K562 (cell line): ENCODE measurements at regions not wholly inside any gene's neighbourhood (a gene's known extent, or its start where the extent isn't known, plus 50 kb on each side); places are given as distances from the start of the nearest gene placed in this dataset.

Experiments used
- FOXK2 ChIP-seq, 2 experiments: fragments of 450-650 bp; IDR thresholded peaks in 1 of 2; conservative IDR thresholded peaks in 1 of 2; 2 replicates each; pipeline ENCODE4 v1.6.1; 2016; ENCODE audit warnings: low read depth in 2 of 2, mild to moderate bottlenecking in 1 of 2
- PHF8 ChIP-seq: fragments of 200-600 bp; sonication (generic); IDR thresholded peaks from 2 replicates; pipeline ENCODE4 v1.6.1; 2012; ENCODE audit warnings: mixed run types, mild to moderate bottlenecking, inconsistent platforms, low read length, moderate library complexity, borderline replicate concordance
- SAP30 ChIP-seq: fragments of 200-600 bp; sonication (generic); IDR thresholded peaks from 2 replicates; pipeline ENCODE4 v1.6.1; 2012; ENCODE audit warnings: borderline replicate concordance, low read depth, mild to moderate bottlenecking, moderate library complexity, low read length, control low read depth, inconsistent platforms; ENCODE audit not compliant: insufficient read depth, poor library complexity, severe bottlenecking
- SMC3 ChIP-seq: conservative IDR thresholded peaks from 2 replicates; pipeline ENCODE4 v1.6.1; 2011; ENCODE audit warnings: low read depth, low read length, improper control_type of control experiment; ENCODE audit not compliant: insufficient read depth
- ZNF445 ChIP-seq: fragments of 250-450 bp; sonication (Bioruptor Pico); IDR thresholded peaks from 2 replicates; pipeline ENCODE4 v1.4.0; 2020; ENCODE audit warnings: low read depth, mild to moderate bottlenecking, moderate library complexity
- TF ChIP-seq, protein P1 (sequence below): sonication (generic); formaldehyde crosslinking; IDR thresholded peaks from 2 replicates; pipeline ENCODE4 v1.9.0; 2022; ENCODE audit warnings: mild to moderate bottlenecking, missing genetic modification reagents
- TF ChIP-seq, protein P2 (sequence below): sonication (generic); formaldehyde crosslinking; IDR thresholded peaks from 2 replicates; pipeline ENCODE4 v1.8.0; 2022; ENCODE audit warnings: mild to moderate bottlenecking, missing genetic modification reagents

DNA sequence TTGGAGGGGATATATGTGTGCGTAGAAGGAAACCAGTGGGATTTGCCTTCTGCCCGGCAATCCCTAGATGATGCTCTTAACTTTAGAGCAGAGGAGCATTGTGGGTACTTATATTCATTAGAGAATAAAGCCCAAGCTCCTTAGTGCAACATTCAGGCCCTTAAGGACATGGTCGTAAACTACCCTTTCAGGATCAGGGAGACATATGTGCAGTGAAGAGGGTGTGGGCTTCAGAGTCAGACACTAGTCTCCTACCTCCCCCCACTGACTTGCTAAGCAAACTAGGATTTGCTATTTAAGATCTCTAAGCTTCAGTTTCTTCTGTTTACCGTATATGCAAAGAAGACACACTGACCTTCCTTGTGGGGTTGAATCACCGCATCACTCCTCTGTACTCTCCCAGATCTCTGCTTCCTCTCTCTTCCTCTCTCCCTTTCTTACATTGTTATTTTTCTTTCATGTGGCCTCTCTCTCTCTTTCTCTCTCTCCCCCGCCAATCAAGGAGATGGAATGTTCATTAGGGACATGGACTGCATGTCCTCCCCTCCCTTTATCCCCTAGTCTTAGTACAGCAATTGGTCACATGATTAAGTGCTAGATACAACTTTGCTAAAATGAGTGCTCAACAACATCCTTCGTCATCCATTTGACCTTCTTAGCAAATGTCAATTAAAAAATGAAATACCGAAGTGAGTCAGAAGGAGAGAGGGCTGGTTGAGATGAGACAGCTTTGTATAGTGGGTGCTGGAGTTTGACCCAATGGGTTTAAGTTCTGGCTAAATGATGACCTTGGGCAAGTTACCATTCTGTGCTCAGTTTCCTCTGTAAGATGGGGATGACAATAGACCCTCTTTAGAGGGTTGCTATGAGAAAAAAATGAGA, 91.7 kb downstream of the TMX1 start:
- no peak for TF ChIP-seq SAP30
- TF ChIP-seq, protein P1, sequence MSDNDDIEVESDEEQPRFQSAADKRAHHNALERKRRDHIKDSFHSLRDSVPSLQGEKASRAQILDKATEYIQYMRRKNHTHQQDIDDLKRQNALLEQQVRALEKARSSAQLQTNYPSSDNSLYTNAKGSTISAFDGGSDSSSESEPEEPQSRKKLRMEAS, result no peak
- TF ChIP-seq SMC3, result no peak
- TF ChIP-seq, protein P2, sequence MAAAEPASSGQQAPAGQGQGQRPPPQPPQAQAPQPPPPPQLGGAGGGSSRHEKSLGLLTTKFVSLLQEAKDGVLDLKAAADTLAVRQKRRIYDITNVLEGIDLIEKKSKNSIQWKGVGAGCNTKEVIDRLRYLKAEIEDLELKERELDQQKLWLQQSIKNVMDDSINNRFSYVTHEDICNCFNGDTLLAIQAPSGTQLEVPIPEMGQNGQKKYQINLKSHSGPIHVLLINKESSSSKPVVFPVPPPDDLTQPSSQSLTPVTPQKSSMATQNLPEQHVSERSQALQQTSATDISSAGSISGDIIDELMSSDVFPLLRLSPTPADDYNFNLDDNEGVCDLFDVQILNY (CRISPR knock-in tag), result no peak
- TF ChIP-seq ZNF445 (CRISPR knock-in tag), result no peak
- TF ChIP-seq PHF8, result no peak
- TF ChIP-seq FOXK2 (conservative IDR thresholded peaks at IDR 0.05 in 1 of 2, IDR thresholded peaks at IDR 0.05 in 1 of 2; ENCODE audit: low read depth in 2 of 2), result no peak
